KMS-11 (cell line): ENCODE measurements at regions not wholly inside any gene's neighbourhood (a gene's known extent, or its start where the extent isn't known, plus 50 kb on each side); places are given as distances from the start of the nearest gene placed in this dataset.
A peak's percentile ranks its signal among the peaks of the same experiment; 100 is the strongest.

Experiments
- H2AFZ ChIP-seq: fragments of 200-600 bp; sonication (generic); 2 replicates; pipeline ENCODE4 v1.6.1; 2016; ENCODE audit warnings: antibody characterized with exemption, mixed run types, low read depth
- H3K27ac ChIP-seq: fragments of 200-600 bp; sonication (generic); 2 replicates; pipeline ENCODE4 v1.6.1; 2016; ENCODE audit warnings: mild to moderate bottlenecking, mixed run types
- H3K27me3 ChIP-seq: fragments of 200-600 bp; sonication (generic); 2 replicates; pipeline ENCODE4 v1.6.1; 2017; ENCODE audit warnings: mild to moderate bottlenecking, low read depth, mixed run types, moderate library complexity; ENCODE audit not compliant: insufficient read depth
- H3K36me3 ChIP-seq: fragments of 200-600 bp; sonication (generic); 2 replicates; pipeline ENCODE4 v1.6.1; 2017; ENCODE audit warnings: mild to moderate bottlenecking, mixed run types; ENCODE audit not compliant: insufficient read depth
- H3K4me1 ChIP-seq: fragments of 200-600 bp; sonication (generic); 2 replicates; pipeline ENCODE4 v1.6.1; 2016; ENCODE audit warnings: mild to moderate bottlenecking, low read depth, mixed run types; ENCODE audit not compliant: poor library complexity, severe bottlenecking
- H3K4me2 ChIP-seq: fragments of 200-600 bp; sonication (generic); 2 replicates; pipeline ENCODE4 v1.7.0; 2016; ENCODE audit warnings: mild to moderate bottlenecking, mixed run types
- H3K4me3 ChIP-seq: fragments of 200-600 bp; sonication (generic); IDR thresholded peaks from 2 replicates; pipeline ENCODE4 v1.6.1; 2017; ENCODE audit warnings: low read depth, low read length, mixed read lengths; ENCODE audit not compliant: insufficient read depth
- H3K79me2 ChIP-seq: fragments of 200-600 bp; sonication (generic); 2 replicates; pipeline ENCODE4 v1.6.1; 2016; ENCODE audit warnings: low read depth, mixed run types; ENCODE audit not compliant: insufficient read depth
- H3K9ac ChIP-seq: fragments of 200-600 bp; sonication (generic); 2 replicates; pipeline ENCODE4 v1.6.1; 2016; ENCODE audit warnings: mild to moderate bottlenecking, mixed run types
- H4K20me1 ChIP-seq: fragments of 200-600 bp; sonication (generic); 2 replicates; pipeline ENCODE4 v1.6.1; 2016; ENCODE audit warnings: mild to moderate bottlenecking, mixed run types; ENCODE audit not compliant: insufficient read depth
- TF ChIP-seq, protein P1 (sequence below): fragments of 200-600 bp; sonication (generic); conservative IDR thresholded peaks from 2 replicates; pipeline ENCODE4 v1.6.1; 2017; ENCODE audit warnings: low read depth, mild to moderate bottlenecking, antibody characterized with exemption, low read length, moderate library complexity, mixed read lengths

- no peaks in the 10 kb centered on the region for H3K36me3 ChIP-seq
- no peaks in the 10 kb centered on the region for H3K79me2 ChIP-seq
- no peaks in the 10 kb centered on the region for H4K20me1 ChIP-seq
- H3K4me1 ChIP-seq: no peaks in the 10 kb centered on the region
- H3K4me2 ChIP-seq: no peak overlapping the region
- no peak overlapping the region for H3K4me3 ChIP-seq
- H2AFZ ChIP-seq: no peak overlapping the region
- TF ChIP-seq, protein P1, sequence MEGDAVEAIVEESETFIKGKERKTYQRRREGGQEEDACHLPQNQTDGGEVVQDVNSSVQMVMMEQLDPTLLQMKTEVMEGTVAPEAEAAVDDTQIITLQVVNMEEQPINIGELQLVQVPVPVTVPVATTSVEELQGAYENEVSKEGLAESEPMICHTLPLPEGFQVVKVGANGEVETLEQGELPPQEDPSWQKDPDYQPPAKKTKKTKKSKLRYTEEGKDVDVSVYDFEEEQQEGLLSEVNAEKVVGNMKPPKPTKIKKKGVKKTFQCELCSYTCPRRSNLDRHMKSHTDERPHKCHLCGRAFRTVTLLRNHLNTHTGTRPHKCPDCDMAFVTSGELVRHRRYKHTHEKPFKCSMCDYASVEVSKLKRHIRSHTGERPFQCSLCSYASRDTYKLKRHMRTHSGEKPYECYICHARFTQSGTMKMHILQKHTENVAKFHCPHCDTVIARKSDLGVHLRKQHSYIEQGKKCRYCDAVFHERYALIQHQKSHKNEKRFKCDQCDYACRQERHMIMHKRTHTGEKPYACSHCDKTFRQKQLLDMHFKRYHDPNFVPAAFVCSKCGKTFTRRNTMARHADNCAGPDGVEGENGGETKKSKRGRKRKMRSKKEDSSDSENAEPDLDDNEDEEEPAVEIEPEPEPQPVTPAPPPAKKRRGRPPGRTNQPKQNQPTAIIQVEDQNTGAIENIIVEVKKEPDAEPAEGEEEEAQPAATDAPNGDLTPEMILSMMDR: no peak
- no peak overlapping the region for H3K9ac ChIP-seq
- H3K27me3 ChIP-seq: no peaks in the 10 kb centered on the region
- no peak overlapping the region for H3K27ac ChIP-seq
Measured at GRCh38 chr6:8223678-8224077, 121.3 kb upstream of the EEF1E1 start.

DNA sequence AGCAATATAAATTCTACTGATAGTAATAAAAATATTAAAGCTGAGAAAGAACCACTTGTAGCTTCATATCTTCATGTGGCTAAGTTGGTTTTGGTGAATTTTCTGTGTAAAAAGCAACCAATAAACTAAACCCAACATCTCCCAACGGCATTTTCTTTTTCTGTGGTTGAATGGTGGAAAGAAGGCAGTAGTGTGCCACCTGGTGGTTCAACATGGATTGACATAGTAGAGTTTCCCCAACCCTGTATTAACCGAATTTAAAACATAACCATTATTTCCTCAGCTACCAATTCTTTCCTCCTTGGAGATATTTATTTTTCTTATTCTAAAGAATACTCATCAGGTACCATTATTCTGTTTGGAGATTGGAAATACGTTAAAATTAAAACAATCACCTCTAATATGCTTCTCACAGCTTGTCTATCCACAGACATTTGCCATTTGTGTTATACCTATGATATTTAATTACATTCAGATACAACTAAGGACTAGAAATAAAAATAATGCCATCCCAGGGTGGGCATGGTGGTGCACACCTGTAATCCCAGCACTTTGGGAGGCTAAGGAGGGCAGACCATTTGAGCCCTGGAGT is 117.1 kb upstream of the EEF1E1 start:
- Histone ChIP-seq H3K4me3 (no peak overlapping the region), H3K27me3 (no peaks in the 10 kb centered on the region), H4K20me1 (no peaks in the 10 kb centered on the region), H3K27ac (no peak overlapping the region), H3K4me2 (no peak overlapping the region), H3K79me2 (no peaks in the 10 kb centered on the region), H2AFZ (peak overlapping the region; percentile 25; the same call in 1 of the 2 replicates), H3K4me1 (no peaks in the 10 kb centered on the region), H3K36me3 (no peaks in the 10 kb centered on the region), H3K9ac (no peak overlapping the region)
- TF ChIP-seq, protein P1: peak; percentile 74

- TF ChIP-seq, protein P1: no peak
- peak overlapping the region; percentile 25; the same call in 1 of the 2 replicates for H2AFZ ChIP-seq
Measured at GRCh38 chr6:8218861-8219260, 116.5 kb upstream of the EEF1E1 start.

DNA sequence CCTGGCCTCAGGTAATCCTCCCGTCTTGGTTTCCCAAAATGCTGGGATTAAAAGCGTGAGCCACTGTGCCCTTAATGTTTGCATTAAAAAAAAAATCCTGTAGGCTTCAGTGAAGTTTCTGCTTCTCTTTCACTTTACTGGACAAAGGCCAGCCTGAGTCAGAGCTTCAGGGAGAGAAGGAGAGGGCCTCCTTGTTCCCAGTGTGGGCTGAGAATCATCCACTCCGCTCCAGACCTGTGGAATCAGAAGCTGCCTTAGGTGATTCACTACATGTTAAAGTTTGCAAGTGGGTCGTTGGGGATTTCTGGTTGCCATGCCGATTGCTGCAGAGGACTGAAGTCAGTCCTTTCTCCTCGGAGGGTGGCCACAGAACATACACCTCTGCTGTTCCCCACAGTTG is 113.3 kb upstream of the EEF1E1 start:
- Histone ChIP-seq H3K4me2 (no peak overlapping the region), H3K36me3 (no peaks in the 10 kb centered on the region), H2AFZ (no peak overlapping the region)

More at GRCh38 chr6:8218861-8219260, 116.5 kb upstream of the EEF1E1 start:
- Histone ChIP-seq H3K4me3 (no peak overlapping the region), H3K36me3 (no peaks in the 10 kb centered on the region), H3K27me3 (no peaks in the 10 kb centered on the region), H3K79me2 (no peaks in the 10 kb centered on the region), H3K4me2 (no peak overlapping the region), H4K20me1 (no peaks in the 10 kb centered on the region), H3K4me1 (no peaks in the 10 kb centered on the region), H3K27ac (no peak overlapping the region), H3K9ac (no peak overlapping the region)

More for the DNA sequence above, 113.3 kb upstream of the EEF1E1 start:
- Histone ChIP-seq H3K9ac (no peak overlapping the region), H3K4me1 (no peaks in the 10 kb centered on the region), H3K27me3 (no peaks in the 10 kb centered on the region), H3K27ac (no peak overlapping the region), H3K79me2 (no peaks in the 10 kb centered on the region), H3K4me3 (no peak overlapping the region), H4K20me1 (no peaks in the 10 kb centered on the region)
- TF ChIP-seq, protein P1: no peak
